NCI-H146 treated with DMSO at 0.1 percent for 48 hours (cell line): ENCODE measurements at regions not wholly inside any gene's neighbourhood (a gene's known extent, or its start where the extent isn't known, plus 50 kb on each side); places are given as distances from the start of the nearest gene placed in this dataset.
"Not testable (repeated sequence)": the region's sequence is repeated elsewhere in the genome, so short reads cannot be mapped to it uniquely, and the experiment has no call there.

ENCODE experiments used
- DNase-seq: peaks from one replicate; lab custom pipeline; 2025; ENCODE audit not compliant: unreplicated experiment; lab: John Stamatoyannopoulos, UW

- DNase-seq, result not testable (repeated sequence)
Observed at GRCh38 chr12:54799966-54800365, 54.4 kb upstream of the MUCL1 start.

GRCh38 chr12:54798651-54799050 is 55.7 kb upstream of the MUCL1 start:
- DNase-seq, result no peak

GRCh38 chr12:54796991-54797390 is 57.3 kb upstream of the MUCL1 start:
- no peak for DNase-seq

- DNase-seq, result no peak
Observed at GRCh38 chr12:54795644-54796043, 58.7 kb upstream of the MUCL1 start.

GRCh38 chr12:54786081-54786480 is 68.2 kb upstream of the MUCL1 start:
- DNase-seq, result no peak

GRCh38 chr12:54784115-54784514 is 70.2 kb upstream of the MUCL1 start:
- DNase-seq, result no peak

- not testable (repeated sequence) for DNase-seq
Observed at GRCh38 chr12:54777031-54777430, 77.3 kb upstream of the MUCL1 start.

- DNase-seq, result no peak
Observed at GRCh38 chr12:54773593-54773992, 80.7 kb upstream of the MUCL1 start.

GRCh38 chr12:54765652-54766051 is 88.7 kb upstream of the MUCL1 start:
- no peak for DNase-seq

- DNase-seq, result no peak
Observed at GRCh38 chr12:54762390-54762789, 91.9 kb upstream of the MUCL1 start.

- no peak for DNase-seq
Observed at GRCh38 chr12:54759751-54760150, 94.6 kb upstream of the MUCL1 start.

GRCh38 chr12:54751493-54751892 is 102.8 kb upstream of the MUCL1 start:
- DNase-seq, result no peak

- DNase-seq, result no peak
Observed at GRCh38 chr12:54749191-54749818, 101.1 kb upstream of the DCD start.

- no peak for DNase-seq
Observed at GRCh38 chr12:54744590-54744989, 96.4 kb upstream of the DCD start.

GRCh38 chr12:54740882-54741281 is 92.7 kb upstream of the DCD start:
- DNase-seq, result no peak

- no peak for DNase-seq
Observed at GRCh38 chr12:54736549-54736948, 88.4 kb upstream of the DCD start.

- no peak for DNase-seq
Observed at GRCh38 chr12:54734196-54734950, 86.2 kb upstream of the DCD start.

GRCh38 chr12:54725233-54725843 is 77.2 kb upstream of the DCD start:
- DNase-seq, result no peak

- no peak for DNase-seq
Observed at GRCh38 chr12:54723379-54724256, 75.5 kb upstream of the DCD start.

GRCh38 chr12:54721312-54721711 is 73.1 kb upstream of the DCD start:
- no peak for DNase-seq

GRCh38 chr12:54719691-54720090 is 71.5 kb upstream of the DCD start:
- DNase-seq, result no peak
